Thymus (tissue), 11 donors: ENCODE measurements at regions not wholly inside any gene's neighbourhood (a gene's known extent, or its start where the extent isn't known, plus 50 kb on each side); places are given as distances from the start of the nearest gene placed in this dataset.

ENCODE experiments used
- DNase-seq, 9 donors: peaks; one replicate each; pipeline ENCODE4 v3.0.0-alpha.2; 2013; ENCODE audit warnings: low spot score in 9 of 9, low read depth in 6 of 9, missing footprints in 1 of 9
- H3K27ac ChIP-seq, 2 donors: one replicate each; pipeline ENCODE4 v1.5.1; 2013; ENCODE audit warnings: control low read depth in 1 of 2, low read depth in 1 of 2, low read length in 1 of 2, mild to moderate bottlenecking in 1 of 2, moderate library complexity in 1 of 2
- H3K27me3 ChIP-seq, 2 donors: one replicate each; pipeline ENCODE4 v1.5.1; 2013; ENCODE audit warnings: low read length in 1 of 2; ENCODE audit not compliant: control insufficient read depth in 2 of 2, insufficient read depth in 1 of 2
- H3K36me3 ChIP-seq, 2 donors: one replicate each; pipeline ENCODE4 v1.5.1; 2013; ENCODE audit warnings: low read length in 1 of 2, mild to moderate bottlenecking in 1 of 2, moderate library complexity in 1 of 2; ENCODE audit not compliant: control insufficient read depth in 2 of 2, insufficient read depth in 2 of 2
- H3K4me1 ChIP-seq, 2 donors: one replicate each; pipeline ENCODE4 v1.5.1; 2013; ENCODE audit warnings: low read length in 2 of 2; ENCODE audit not compliant: control insufficient read depth in 2 of 2, insufficient read depth in 2 of 2
- H3K4me3 ChIP-seq, 2 donors: one replicate each; pipeline ENCODE4 v1.5.1; 2013; ENCODE audit warnings: low read length in 2 of 2, control low read depth in 1 of 2, mild to moderate bottlenecking in 1 of 2
- H3K9me3 ChIP-seq, 2 donors: one replicate each; pipeline ENCODE4 v1.5.1; 2013; ENCODE audit warnings: low read length in 1 of 2, mild to moderate bottlenecking in 1 of 2; ENCODE audit not compliant: control insufficient read depth in 2 of 2, insufficient read depth in 1 of 2
- WGBS: extraction: QIAGEN DNeasy Blood & Tissue Kit; methylation state at CpG from one replicate; pipeline ENCODE4 v1.1.7; 2013; 5-methylcytosine and 5-hydroxymethylcytosine counted together
- donor health status: healthy.

GRCh38 chr9:3600672-3601071 lies 74.9 kb upstream of the RFX3 start:
- Histone ChIP-seq H3K4me1 (no peaks in the 10 kb centered on the region), H3K4me3 (no peak overlapping the region), H3K27me3 (no peaks in the 10 kb centered on the region), H3K36me3 (no peaks in the 10 kb centered on the region), H3K27ac (no peak overlapping the region), H3K9me3 (no peaks in the 10 kb centered on the region)
- 98% methylated on average over 3 of the region's 3 CpGs for WGBS
- DNase-seq = no peak

- no peak for DNase-seq
- no peak overlapping the region for H3K4me3 ChIP-seq
- H3K27ac ChIP-seq = no peak overlapping the region
- no peaks in the 10 kb centered on the region for H3K36me3 ChIP-seq
- H3K27me3 ChIP-seq = no peaks in the 10 kb centered on the region
- WGBS = 95% methylated on average over 8 of the region's 8 CpGs
- H3K4me1 ChIP-seq = no peaks in the 10 kb centered on the region
- no peaks in the 10 kb centered on the region for H3K9me3 ChIP-seq
Measured at GRCh38 chr9:3597792-3598191, 72.0 kb upstream of the RFX3 start.

GRCh38 chr9:3586066-3586465 lies 60.3 kb upstream of the RFX3 start:
- Histone ChIP-seq H3K4me1 (no peaks in the 10 kb centered on the region), H3K27me3 (no peaks in the 10 kb centered on the region), H3K27ac (no peak overlapping the region), H3K4me3 (no peak overlapping the region), H3K9me3 (peaks cover 0 to 1% of the 10 kb centered on the region in 2 donors), H3K36me3 (peaks cover 0 to 1% of the 10 kb centered on the region in 2 donors)
- no peak for DNase-seq

GRCh38 chr9:3585606-3586005 lies 59.8 kb upstream of the RFX3 start:
- H3K27me3 ChIP-seq = no peaks in the 10 kb centered on the region
- H3K36me3 ChIP-seq = peaks cover 0 to 2% of the 10 kb centered on the region in 2 donors
- DNase-seq = peak in 2 of 9 donors; percentile 8 to 28
- peaks cover 1 to 3% of the 10 kb centered on the region in 2 donors for H3K9me3 ChIP-seq
- no peaks in the 10 kb centered on the region for H3K4me1 ChIP-seq
- no peak overlapping the region for H3K4me3 ChIP-seq
- 48% methylated on average over 6 of the region's 6 CpGs for WGBS
- H3K27ac ChIP-seq = peak overlapping the region in 1 of 2 donors; percentile 19

GRCh38 chr9:3578786-3579185 lies 53.0 kb upstream of the RFX3 start:
- Histone ChIP-seq H3K27me3 (no peaks in the 10 kb centered on the region), H3K4me3 (no peak overlapping the region), H3K36me3 (peaks cover 0 to 2% of the 10 kb centered on the region in 2 donors), H3K4me1 (no peaks in the 10 kb centered on the region), H3K9me3 (peaks cover 1 to 7% of the 10 kb centered on the region in 2 donors), H3K27ac (no peak overlapping the region)
- DNase-seq = no peak
- WGBS = 95% methylated on average over 2 of the region's 2 CpGs

GRCh38 chr9:3576328-3576727 lies 50.5 kb upstream of the RFX3 start:
- 80% methylated on average over 7 of the region's 7 CpGs for WGBS
- Histone ChIP-seq H3K27ac (no peak overlapping the region), H3K4me3 (no peak overlapping the region), H3K36me3 (peaks cover 0 to 2% of the 10 kb centered on the region in 2 donors), H3K9me3 (peaks cover 1 to 7% of the 10 kb centered on the region in 2 donors), H3K4me1 (no peaks in the 10 kb centered on the region), H3K27me3 (no peaks in the 10 kb centered on the region)
- no peak for DNase-seq

GRCh38 chr9:3575821-3576220 lies 50.0 kb upstream of the RFX3 start:
- H3K27ac ChIP-seq = no peak overlapping the region
- no peaks in the 10 kb centered on the region for H3K27me3 ChIP-seq
- peaks cover 0 to 6% of the 10 kb centered on the region in 2 donors for H3K9me3 ChIP-seq
- H3K4me3 ChIP-seq = no peak overlapping the region
- DNase-seq = no peak
- 98% methylated on average over 3 of the region's 3 CpGs for WGBS
- no peaks in the 10 kb centered on the region for H3K36me3 ChIP-seq
- H3K4me1 ChIP-seq = no peaks in the 10 kb centered on the region
